NT2/D1 (cell line): ENCODE measurements at regions not wholly inside any gene's neighbourhood (a gene's known extent, or its start where the extent isn't known, plus 50 kb on each side); places are given as distances from the start of the nearest gene placed in this dataset.

ENCODE experiments used
- SUZ12 ChIP-seq: IDR thresholded peaks from 2 replicates; pipeline ENCODE4 v1.6.1; 2011; ENCODE audit not compliant: insufficient read length, insufficient read depth; ENCODE audit errors: extremely low read depth
- YY1 ChIP-seq: IDR thresholded peaks from 2 replicates; pipeline ENCODE4 v1.6.1; 2011; ENCODE audit not compliant: insufficient read length, insufficient read depth
- ZNF274 ChIP-seq: IDR thresholded peaks from 2 replicates; pipeline ENCODE4 v1.6.1; 2011; ENCODE audit warnings: mild to moderate bottlenecking, low read depth, low read length

DNA sequence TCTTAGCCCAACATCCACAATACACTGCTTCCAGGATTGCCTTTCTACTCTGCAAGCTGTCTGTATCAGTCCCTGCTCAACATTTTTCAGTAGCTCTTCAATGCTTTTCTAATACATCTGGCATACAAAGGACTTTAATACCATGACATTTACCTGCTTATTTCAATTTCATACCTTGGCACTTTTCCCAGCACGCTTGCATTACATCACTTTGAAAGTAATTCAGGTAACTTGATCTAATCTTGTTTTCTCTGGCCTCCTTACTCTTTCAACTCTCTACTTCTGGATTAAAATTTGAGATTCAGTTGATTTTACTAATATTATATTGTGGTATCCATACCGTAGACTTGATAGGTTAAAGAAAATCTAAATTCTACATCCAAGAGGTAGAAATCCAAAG lies 103.0 kb downstream of the PTGS2 start:
- no peak for TF ChIP-seq YY1
- TF ChIP-seq ZNF274: no peak
- TF ChIP-seq SUZ12: no peak
